Stimulated activated CD8-positive, alpha-beta memory T cell treated with anti-CD3 and anti-CD28 coated beads, Interleukin-4, amount 100 ng/mL, for 1 hour (primary cell): ENCODE measurements at regions not wholly inside any gene's neighbourhood (a gene's known extent, or its start where the extent isn't known, plus 50 kb on each side); places are given as distances from the start of the nearest gene placed in this dataset.
A peak's percentile ranks its signal among the peaks of the same experiment; 100 is the strongest.

ENCODE experiments used
- DNase-seq, 2 donors: peaks; one replicate each; pipeline ENCODE4 v3.0.0-alpha.2; 2020; ENCODE audit warnings: low read depth in 2 of 2, low spot score in 1 of 2

GRCh38 chr6:14822012-14822553, 423.8 kb upstream of the JARID2 start:
- no peak for DNase-seq

DNA sequence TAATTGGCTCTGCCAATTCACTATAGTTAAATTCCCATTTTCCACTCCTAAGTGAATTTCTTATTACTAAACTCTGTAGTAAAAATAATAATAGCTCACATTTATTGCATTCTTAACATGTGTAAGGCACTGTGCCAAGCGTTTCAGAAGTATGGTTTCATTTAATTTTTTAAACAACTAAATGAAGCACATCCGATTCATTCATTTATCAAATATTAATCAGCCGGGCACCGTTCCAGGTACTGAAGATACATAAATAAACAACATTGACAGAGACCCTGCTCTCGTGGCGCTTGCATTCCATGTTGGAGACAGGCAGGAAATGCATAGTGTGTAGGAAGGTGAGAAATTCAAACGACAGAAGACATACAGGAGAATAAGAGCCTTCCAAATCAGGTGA, 423.2 kb upstream of the JARID2 start:
- DNase-seq = no peak

GRCh38 chr6:14824060-14824459, 421.8 kb upstream of the JARID2 start:
- DNase-seq = no peak

DNA sequence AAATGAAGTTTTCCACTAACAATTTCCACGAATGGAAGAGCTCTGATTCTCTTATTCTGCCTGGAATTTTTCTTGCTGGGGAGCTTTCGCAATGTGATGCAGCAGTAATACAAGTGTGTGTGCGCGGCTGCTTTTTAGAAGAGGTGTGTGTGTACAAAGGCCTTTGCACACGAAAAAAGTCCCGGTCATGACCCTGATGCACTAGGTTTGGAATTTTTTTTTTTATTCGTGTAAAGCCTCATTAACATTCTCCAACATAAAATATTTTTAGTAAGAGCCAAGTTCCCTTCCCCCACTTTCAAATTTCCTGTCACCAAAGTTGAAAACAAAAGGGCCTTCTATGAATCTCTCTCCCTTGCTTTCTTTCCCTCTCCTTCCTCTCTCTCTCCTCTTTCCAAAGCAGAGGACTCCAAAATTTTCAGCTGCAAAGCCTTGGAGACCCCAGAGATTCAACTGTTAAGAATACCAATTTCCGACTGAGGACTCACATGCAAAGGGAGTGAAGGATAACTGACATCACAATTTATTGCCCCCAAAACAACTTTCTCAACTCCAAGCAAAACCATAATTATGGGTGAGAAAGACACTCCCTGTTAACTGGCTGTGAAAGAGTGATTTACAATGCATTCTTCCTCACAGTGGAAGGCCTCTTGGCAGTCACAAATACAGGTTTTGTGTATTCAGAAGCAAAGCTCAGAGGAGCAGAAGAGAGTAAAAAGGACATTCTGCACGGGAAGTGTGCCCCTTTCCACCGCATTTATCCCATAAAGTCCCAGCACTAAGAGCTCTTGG, 421.2 kb upstream of the JARID2 start:
- no peak for DNase-seq

DNA sequence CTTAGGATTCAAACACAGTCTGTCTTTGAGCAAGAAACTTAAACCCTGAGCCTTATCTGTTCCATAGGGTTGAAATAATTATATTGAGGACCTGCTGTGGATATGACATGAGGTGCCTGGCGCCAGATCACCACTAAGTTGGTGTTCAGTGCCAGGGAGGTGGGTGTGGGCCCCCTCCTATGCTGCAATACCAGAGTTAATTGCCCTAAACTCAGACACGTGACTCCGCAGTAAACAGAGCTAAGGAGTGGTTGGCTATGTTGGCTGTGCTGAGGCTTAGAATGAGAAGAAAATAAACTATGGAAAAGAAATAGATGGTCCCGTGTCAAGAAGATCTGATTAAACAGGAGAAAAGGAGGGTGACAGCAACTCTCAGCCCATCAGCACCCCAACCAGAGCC, 419.4 kb upstream of the JARID2 start:
- DNase-seq = no peak

- DNase-seq = no peak
These were observed 418.5 kb upstream of the JARID2 start for GRCh38 chr6:14827354-14827753.

GRCh38 chr6:14828201-14828611, 417.7 kb upstream of the JARID2 start:
- no peak for DNase-seq

GRCh38 chr6:14831070-14831469, 414.8 kb upstream of the JARID2 start:
- no peak for DNase-seq

- no peak for DNase-seq
These were observed 413.9 kb upstream of the JARID2 start for GRCh38 chr6:14831937-14832336.

GRCh38 chr6:14832427-14832826, 413.4 kb upstream of the JARID2 start:
- no peak for DNase-seq

DNA sequence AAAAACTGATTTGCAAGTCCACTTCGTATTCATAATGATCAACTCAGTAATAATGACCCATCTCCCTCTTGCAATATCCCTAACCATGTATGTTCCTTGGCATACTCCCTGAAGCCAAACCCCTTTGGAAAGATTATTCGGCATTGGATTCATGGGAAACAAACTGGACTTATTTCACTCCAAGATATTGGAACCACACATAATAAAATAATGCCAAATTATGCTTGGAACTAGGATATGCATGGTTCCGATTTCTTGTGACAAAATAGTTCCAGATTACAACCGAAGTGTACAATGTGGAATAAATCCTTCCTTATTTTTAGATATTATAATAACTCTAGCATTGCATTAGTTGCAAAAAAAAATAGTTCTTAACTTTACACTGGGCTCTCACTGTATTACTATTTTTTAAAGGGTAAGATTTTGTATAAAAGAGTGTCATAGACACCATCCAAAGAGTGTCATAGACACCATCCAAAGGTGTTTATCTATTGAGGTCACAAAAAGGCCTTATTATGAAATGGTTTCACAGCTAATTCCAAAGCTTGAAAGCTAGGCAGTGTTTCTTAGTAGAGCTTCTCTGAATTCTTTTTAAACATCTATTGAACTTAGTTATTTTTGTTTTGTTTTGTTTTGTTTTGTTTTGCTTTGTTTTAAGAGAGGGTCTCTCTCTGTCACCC, 410.9 kb upstream of the JARID2 start:
- DNase-seq = no peak

- DNase-seq = no peak
These were observed 408.4 kb upstream of the JARID2 start for GRCh38 chr6:14837435-14837834.

GRCh38 chr6:14838133-14838583, 407.7 kb upstream of the JARID2 start:
- DNase-seq = no peak

GRCh38 chr6:14841901-14842421, 403.9 kb upstream of the JARID2 start:
- no peak for DNase-seq

DNA sequence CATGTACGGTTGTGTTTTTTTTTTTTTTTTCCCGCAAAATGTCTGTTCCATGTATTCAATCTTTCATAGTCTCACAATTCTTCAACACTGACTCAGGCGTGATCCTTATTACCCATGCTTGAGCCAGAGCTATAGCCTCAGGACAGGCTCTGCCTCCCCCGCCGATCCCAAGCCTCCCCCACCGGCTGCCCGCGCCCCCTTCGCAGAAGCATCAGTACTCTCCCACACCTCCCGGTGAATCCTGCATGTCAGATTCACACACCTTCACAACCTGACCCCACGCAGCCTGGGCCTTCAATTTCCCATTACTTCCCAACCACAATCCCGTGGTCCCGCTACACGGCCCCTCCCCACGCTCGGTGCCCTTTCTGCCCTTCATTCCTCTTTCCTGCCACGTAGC, 401.5 kb upstream of the JARID2 start:
- no peak for DNase-seq

DNA sequence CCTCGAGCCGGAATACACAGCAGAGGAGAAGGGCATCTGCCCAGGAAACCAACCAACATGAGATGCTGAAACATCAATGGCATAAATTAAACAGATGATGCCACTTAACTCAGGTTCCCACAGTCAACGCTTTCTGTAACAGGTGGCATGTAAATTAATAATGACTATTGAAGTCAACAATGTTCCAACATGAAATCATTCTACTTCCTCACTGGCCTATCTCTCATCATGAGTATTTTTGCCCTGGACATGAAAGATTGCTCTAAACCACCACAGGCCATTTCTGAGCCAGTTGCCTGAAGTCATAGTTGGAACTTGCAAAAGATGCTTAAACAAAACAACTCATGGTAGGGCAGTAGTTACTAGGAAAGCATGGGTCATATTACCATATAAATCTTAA, 397.9 kb upstream of the JARID2 start:
- DNase-seq = no peak

GRCh38 chr6:14849185-14849584, 396.7 kb upstream of the JARID2 start:
- DNase-seq = no peak

DNA sequence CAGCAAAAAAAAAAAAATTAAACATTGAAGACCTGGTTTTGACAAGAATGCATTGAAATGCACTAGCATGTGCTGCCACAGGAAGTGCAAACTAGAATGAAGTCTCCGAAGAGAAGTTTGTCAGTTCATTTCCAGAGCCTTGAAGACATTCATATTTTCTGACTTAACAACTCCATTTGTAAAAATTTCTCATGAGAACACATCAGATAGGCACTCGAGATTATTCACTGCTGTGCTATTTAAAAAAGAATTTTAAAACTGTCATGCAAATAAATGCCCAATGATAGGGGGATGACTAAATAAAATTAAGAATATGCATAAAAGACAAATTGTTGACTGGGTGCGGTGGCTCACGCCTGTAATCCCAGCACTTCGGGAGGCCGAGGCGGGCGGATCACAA, 394.6 kb upstream of the JARID2 start:
- no peak for DNase-seq

GRCh38 chr6:14852375-14852774, 393.5 kb upstream of the JARID2 start:
- no peak for DNase-seq

- DNase-seq = no peak
These were observed 389.7 kb upstream of the JARID2 start for GRCh38 chr6:14856177-14856576.

DNA sequence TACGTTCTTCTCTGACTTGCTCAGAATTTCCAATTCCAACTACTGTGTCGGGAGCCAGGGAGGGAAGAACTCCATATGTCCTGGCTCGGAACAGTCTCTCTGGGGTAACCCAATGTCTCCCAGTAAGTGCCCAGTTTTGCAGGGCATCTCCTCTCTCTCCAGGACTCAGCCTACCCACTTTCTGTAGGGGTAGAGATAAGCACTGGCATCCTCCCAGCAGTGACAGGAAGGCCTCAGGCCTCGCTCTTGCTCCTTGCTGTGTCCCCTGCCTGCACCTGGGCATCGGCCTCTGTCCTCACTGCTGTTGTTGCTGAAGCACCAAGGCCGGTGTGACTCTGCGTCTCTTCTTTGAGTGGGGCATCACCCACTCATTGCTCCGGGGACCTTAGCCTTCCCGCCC, 388.9 kb upstream of the JARID2 start:
- DNase-seq = no peak

DNA sequence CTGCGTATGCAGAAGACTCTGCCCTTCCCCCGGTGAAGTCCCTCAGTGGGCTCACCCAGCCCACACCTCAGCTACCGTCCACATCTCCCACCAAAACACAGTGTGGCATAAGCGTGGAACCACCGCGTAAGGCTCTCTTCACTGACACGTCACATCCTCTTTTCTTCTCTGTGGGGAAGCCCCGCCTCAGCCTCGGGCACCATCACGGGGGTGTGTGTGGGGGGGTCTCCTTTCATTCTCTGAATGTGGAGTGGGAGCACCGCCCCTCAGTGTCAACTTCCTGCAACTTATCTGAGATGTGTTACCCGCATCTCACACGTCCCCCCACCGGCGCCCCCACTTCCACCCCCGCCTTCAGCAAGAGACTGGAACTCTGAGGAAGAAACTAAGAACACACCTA, 388.4 kb upstream of the JARID2 start:
- peak; percentile 49 to 65 for DNase-seq
